A549 (cell line): ENCODE measurements at regions not wholly inside any gene's neighbourhood (a gene's known extent, or its start where the extent isn't known, plus 50 kb on each side); places are given as distances from the start of the nearest gene placed in this dataset.

Experiments
- ATAC-seq, 2 experiments: fragments of 200-7000 bp in 1 of 2; fragments of >200 bp in 1 of 2; cut with Nextera tagmentation in 1 of 2; cut with Tn5 transposase in 1 of 2; 3 replicates each; pipeline versions ENCODE4 v1.8.0 to v1.9.1; 2018 to 2020; ENCODE audit warnings: mild to moderate bottlenecking in 1 of 2, moderate library complexity in 1 of 2
- CTCF ChIA-PET: fragments of 300-600 bp; sonication (Branson Sonifier 250); formaldehyde crosslinking; extraction: SDS; loops from one replicate; lab custom pipeline; 2021; ENCODE audit warnings: antibody characterized with exemption, inconsistent platforms; lab: Yijun Ruan, JAX
- POLR2A ChIA-PET: fragments of 350-600 bp; formaldehyde crosslinking; extraction: SDS; loops from one replicate; lab custom pipeline; 2021; ENCODE audit warnings: antibody characterized with exemption, inconsistent platforms; lab: Yijun Ruan, JAX
- DNase-seq, 2 experiments: peaks; one replicate each; pipeline versions ENCODE4 v3.0.0 to v3.0.0-alpha.2; 2011 to 2016; ENCODE audit warnings: low read depth in 1 of 2, low spot score in 1 of 2
- FAIRE-seq: peaks from 2 replicates; lab custom pipeline; 2011; peaks lifted over from hg19 to GRCh38; lab: Jason Lieb, UNC
- H3K27ac ChIP-seq, 2 experiments: fragments of >200 bp; sonication (Bioruptor Twin); formaldehyde crosslinking; 3 replicates each; pipeline ENCODE4 v1.5.1; 2016 to 2017
- H3K4me1 ChIP-seq: fragments of >200 bp; sonication (Bioruptor Twin); formaldehyde crosslinking; 3 replicates; pipeline ENCODE4 v1.6.1; 2016
- H3K4me2 ChIP-seq: fragments of >200 bp; sonication (Bioruptor Twin); formaldehyde crosslinking; 3 replicates; pipeline ENCODE4 v1.6.1; 2016
- H3K4me3 ChIP-seq: fragments of >200 bp; sonication (Bioruptor Twin); formaldehyde crosslinking; 3 replicates; pipeline ENCODE4 v1.5.1; 2016
- H3K9me3 ChIP-seq: fragments of >200 bp; sonication (Bioruptor Twin); formaldehyde crosslinking; 3 replicates; pipeline ENCODE4 v1.6.1; 2016
- CBX8 ChIP-seq: fragments of 200-600 bp; sonication (generic); IDR thresholded peaks from 2 replicates; pipeline ENCODE4 v1.6.1; 2016
- CEBPB ChIP-seq, 2 experiments: fragments of >200 bp in 1 of 2; sonication (Bioruptor Twin) in 1 of 2; formaldehyde crosslinking in 1 of 2; IDR thresholded peaks; 2 replicates each; pipeline ENCODE4 v1.6.1; 2012 to 2016
- EHMT2 ChIP-seq: fragments of 200-600 bp; sonication (generic); IDR thresholded peaks from 2 replicates; pipeline ENCODE4 v1.6.1; 2016; ENCODE audit warnings: antibody characterized with exemption, low read depth, mild to moderate bottlenecking, moderate library complexity
- ESRRA ChIP-seq: fragments of 150-350 bp; IDR thresholded peaks from 2 replicates; pipeline ENCODE4 v1.6.1; 2014; ENCODE audit warnings: mild to moderate bottlenecking, low read length, borderline replicate concordance
- FOSB ChIP-seq: fragments of 250-450 bp; sonication (Bioruptor Pico); IDR thresholded peaks from 2 replicates; pipeline ENCODE4 v1.5.0; 2020; ENCODE audit warnings: mild to moderate bottlenecking, moderate library complexity
- FOSL2 ChIP-seq, 2 experiments: fragments of 450-650 bp in 1 of 2; fragments of >200 bp in 1 of 2; sonication (Bioruptor Twin) in 1 of 2; formaldehyde crosslinking; IDR thresholded peaks; 2 replicates each; pipeline versions ENCODE4 v1.5.0 to v1.6.1; 2016 to 2020; ENCODE audit warnings: mild to moderate bottlenecking in 1 of 2, moderate library complexity in 1 of 2
- HEYL ChIP-seq: fragments of 250-450 bp; sonication (Bioruptor Pico); IDR thresholded peaks from 2 replicates; pipeline ENCODE4 v1.8.0; 2021; ENCODE audit warnings: mild to moderate bottlenecking, moderate library complexity
- HMGXB4 ChIP-seq: fragments of 250-450 bp; sonication (Bioruptor Pico); IDR thresholded peaks from 2 replicates; pipeline ENCODE4 v1.5.0; 2021; ENCODE audit warnings: mild to moderate bottlenecking, moderate library complexity, borderline replicate concordance
- HOXA7 ChIP-seq: fragments of 250-450 bp; sonication (Bioruptor Pico); IDR thresholded peaks from 2 replicates; pipeline ENCODE4 v1.5.0; 2020; ENCODE audit warnings: mild to moderate bottlenecking, moderate library complexity
- HOXB13 ChIP-seq: fragments of 250-450 bp; sonication (Bioruptor Pico); IDR thresholded peaks from 2 replicates; pipeline ENCODE4 v1.5.0; 2020; ENCODE audit warnings: low read depth, mild to moderate bottlenecking, moderate library complexity
- HOXB5 ChIP-seq: fragments of 250-450 bp; sonication (Bioruptor Pico); IDR thresholded peaks from 2 replicates; pipeline ENCODE4 v1.5.0; 2020; ENCODE audit warnings: mild to moderate bottlenecking, moderate library complexity
- JUN ChIP-seq, 2 experiments: fragments of >200 bp; sonication (Bioruptor Twin); formaldehyde crosslinking; IDR thresholded peaks; 2 replicates in 1 of 2; 3 replicates in 1 of 2; pipeline ENCODE4 v1.6.1; 2016 to 2017
- JUNB ChIP-seq: fragments of >200 bp; sonication (Bioruptor Twin); formaldehyde crosslinking; IDR thresholded peaks from 2 replicates; pipeline ENCODE4 v1.6.1; 2016
- MYC ChIP-seq: IDR thresholded peaks from 2 replicates; pipeline ENCODE4 v1.6.1; 2012; ENCODE audit warnings: mild to moderate bottlenecking, inconsistent platforms, low read length, improper control_type of control experiment, borderline replicate concordance
- NPAS2 ChIP-seq: fragments of 250-450 bp; sonication (Bioruptor Pico); IDR thresholded peaks from 2 replicates; pipeline ENCODE4 v1.8.0; 2022; ENCODE audit warnings: mild to moderate bottlenecking, moderate library complexity, borderline replicate concordance
- NR3C1 ChIP-seq: fragments of >200 bp; sonication (Bioruptor Twin); formaldehyde crosslinking; IDR thresholded peaks from 3 replicates; pipeline ENCODE4 v1.6.1; 2017
- PBX3 ChIP-seq: IDR thresholded peaks from 2 replicates; pipeline ENCODE4 v1.6.1; 2012
- POLR2AphosphoS2 ChIP-seq: conservative IDR thresholded peaks from 2 replicates; pipeline ENCODE4 v1.6.1; 2012; ENCODE audit warnings: low read length, improper control_type of control experiment, inconsistent platforms
- RAD21 ChIP-seq, 2 experiments: fragments of >200 bp in 1 of 2; sonication (Bioruptor Twin) in 1 of 2; formaldehyde crosslinking in 1 of 2; IDR thresholded peaks in 1 of 2; conservative IDR thresholded peaks in 1 of 2; 2 replicates in 1 of 2; 3 replicates in 1 of 2; pipeline ENCODE4 v1.6.1; 2012 to 2018; ENCODE audit warnings: inconsistent platforms in 1 of 2
- SMC3 ChIP-seq: fragments of >200 bp; sonication (Bioruptor Twin); formaldehyde crosslinking; IDR thresholded peaks from 3 replicates; pipeline ENCODE4 v1.6.1; 2018; ENCODE audit warnings: inconsistent platforms
- TP53 ChIP-seq: fragments of 250-450 bp; sonication (Bioruptor Pico); IDR thresholded peaks from 2 replicates; pipeline ENCODE4 v1.5.0; 2021; ENCODE audit warnings: mild to moderate bottlenecking, moderate library complexity
- ZC3H11A ChIP-seq: fragments of 450-650 bp; IDR thresholded peaks from 2 replicates; pipeline ENCODE4 v1.6.1; 2014; ENCODE audit warnings: antibody characterized with exemption, mild to moderate bottlenecking
- ZFP36 ChIP-seq: fragments of 450-650 bp; IDR thresholded peaks from 2 replicates; pipeline ENCODE4 v1.6.1; 2014; ENCODE audit warnings: borderline replicate concordance; ENCODE audit not compliant: partially characterized antibody
- ZNF302 ChIP-seq: fragments of 250-450 bp; sonication (Bioruptor Pico); IDR thresholded peaks from 2 replicates; pipeline ENCODE4 v1.9.0; 2021; ENCODE audit warnings: inconsistent platforms, mild to moderate bottlenecking, moderate library complexity
- WGBS: methylation state at CpG from one replicate; pipeline ENCODE4 v1.1.6; 2017; ENCODE audit errors: missing lambda C conversion rate; 5-methylcytosine and 5-hydroxymethylcytosine counted together
- TF ChIP-seq, protein P1 (sequence below): fragments of 200-600 bp; sonication (generic); IDR thresholded peaks from 2 replicates; pipeline ENCODE4 v1.6.1; 2016; ENCODE audit warnings: antibody characterized with exemption, mild to moderate bottlenecking, moderate library complexity
- TF ChIP-seq, protein P2 (sequence below): fragments of >200 bp; sonication (Bioruptor Twin); formaldehyde crosslinking; IDR thresholded peaks from 3 replicates; pipeline ENCODE4 v1.6.1; 2016

DNA sequence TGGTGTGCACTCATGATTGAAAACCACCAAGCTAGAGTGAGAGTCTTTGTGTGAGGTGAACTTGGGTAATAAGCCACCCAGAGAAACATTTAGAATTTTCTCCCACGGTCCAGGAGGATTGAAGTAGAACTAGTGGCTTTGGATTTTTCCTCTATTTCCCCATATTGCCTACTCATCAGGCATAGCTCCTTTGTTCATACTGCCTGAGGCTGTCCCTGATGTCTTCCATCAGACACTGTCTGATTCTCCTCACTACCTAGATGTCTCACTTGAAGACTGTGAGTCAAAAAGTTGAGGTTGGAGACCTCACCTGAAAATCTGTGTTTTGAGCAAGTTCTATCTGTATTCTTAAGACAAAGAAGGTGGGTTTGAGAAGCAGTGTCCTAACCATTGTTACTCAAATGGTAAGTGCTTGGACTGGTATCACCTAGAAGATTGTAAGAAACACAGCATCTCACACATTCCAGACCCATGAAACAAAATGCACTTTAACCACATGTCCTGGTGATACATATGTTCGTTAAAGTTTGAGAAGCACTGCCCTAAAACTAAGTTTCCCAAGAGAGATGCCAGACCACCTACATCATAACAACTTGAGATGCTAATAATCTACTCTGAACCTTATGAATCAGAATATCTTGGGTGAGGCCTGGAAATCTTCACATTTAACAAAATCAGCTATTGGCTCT, 523.4 kb upstream of the BTBD3 start:
- Histone ChIP-seq H3K9me3 (no peaks in the 10 kb centered on the region), H3K4me2 (no peak overlapping the region), H3K27ac (0 out of 6 replicates have a peak overlapping the region, but pooled peaks of 1 of the 2 experiments have one; percentile 4), H3K4me1 (peaks cover 7% of the 10 kb centered on the region; the same call in 2 of the 3 replicates), H3K4me3 (no peak overlapping the region)
- peak; percentile 47 to 50; a peak in 3 of 6 replicates for ATAC-seq
- peak; percentile 85 for FAIRE-seq
- 53% methylated on average over 2 of the region's 2 CpGs for WGBS
- ChIA-PET POLR2A (no interaction called here), CTCF (no interaction called here)
- no peak for DNase-seq
- TF ChIP-seq CEBPB (IDR thresholded peaks at IDR 0.05) = no peak
- TF ChIP-seq HOXB5 (CRISPR knock-in tag) = no peak
- TF ChIP-seq CBX8 = no peak
- TF ChIP-seq HEYL (CRISPR knock-in tag) = no peak
- no peak for TF ChIP-seq JUN (IDR thresholded peaks at IDR 0.05)
- no peak for TF ChIP-seq TP53 (CRISPR knock-in tag)

DNA sequence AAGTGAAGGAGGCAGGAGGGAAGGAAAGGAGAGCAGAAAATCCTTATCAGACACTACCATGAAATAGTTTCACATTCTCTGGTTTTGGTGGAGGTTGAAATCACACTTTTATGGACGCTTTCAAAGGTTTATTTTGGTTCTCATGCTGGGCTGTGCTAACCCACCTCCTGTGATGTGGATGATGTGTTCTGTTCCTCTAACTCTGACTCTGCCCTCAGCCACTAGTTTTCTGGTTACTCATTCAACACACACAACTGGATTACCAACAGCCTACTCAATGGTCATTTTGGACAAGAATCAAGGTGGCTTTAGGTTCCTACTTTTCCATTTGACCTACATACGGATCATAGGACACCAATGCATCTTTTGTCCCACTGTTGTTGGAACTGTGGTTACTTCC, 522.1 kb upstream of the BTBD3 start:
- H3K4me3 ChIP-seq = no peak overlapping the region
- CTCF ChIA-PET = interaction anchor here (1.2 to 1.8 kb wide), 3 partner anchors 8 to 25 kb away, joined by 3 to 4 read pairs (median 3); no protein-coding TSS in a partner anchor

More for the DNA sequence above, 522.1 kb upstream of the BTBD3 start:
- Histone ChIP-seq H3K4me1 (peaks cover 5% of the 10 kb centered on the region; the same call in 1 of the 3 replicates), H3K9me3 (no peaks in the 10 kb centered on the region), H3K27ac (peak overlapping the region in 1 of 2 experiments; percentile 42; a peak in 3 of 6 replicates), H3K4me2 (no peak overlapping the region)
- FAIRE-seq = no peak
- 71% methylated on average over 2 of the region's 2 CpGs for WGBS
- no peak for ATAC-seq
- POLR2A ChIA-PET = no interaction called here
- DNase-seq = no peak
- TF ChIP-seq FOSL2 (IDR thresholded peaks at IDR 0.05) = no peak
- TF ChIP-seq FOSL2 (CRISPR knock-in tag; IDR thresholded peaks at IDR 0.05) = no peak
- no peak for TF ChIP-seq HOXB13 (CRISPR knock-in tag)
- no peak for TF ChIP-seq FOSB (CRISPR knock-in tag)
- no peak for TF ChIP-seq HMGXB4 (CRISPR knock-in tag)
- TF ChIP-seq, protein P1, sequence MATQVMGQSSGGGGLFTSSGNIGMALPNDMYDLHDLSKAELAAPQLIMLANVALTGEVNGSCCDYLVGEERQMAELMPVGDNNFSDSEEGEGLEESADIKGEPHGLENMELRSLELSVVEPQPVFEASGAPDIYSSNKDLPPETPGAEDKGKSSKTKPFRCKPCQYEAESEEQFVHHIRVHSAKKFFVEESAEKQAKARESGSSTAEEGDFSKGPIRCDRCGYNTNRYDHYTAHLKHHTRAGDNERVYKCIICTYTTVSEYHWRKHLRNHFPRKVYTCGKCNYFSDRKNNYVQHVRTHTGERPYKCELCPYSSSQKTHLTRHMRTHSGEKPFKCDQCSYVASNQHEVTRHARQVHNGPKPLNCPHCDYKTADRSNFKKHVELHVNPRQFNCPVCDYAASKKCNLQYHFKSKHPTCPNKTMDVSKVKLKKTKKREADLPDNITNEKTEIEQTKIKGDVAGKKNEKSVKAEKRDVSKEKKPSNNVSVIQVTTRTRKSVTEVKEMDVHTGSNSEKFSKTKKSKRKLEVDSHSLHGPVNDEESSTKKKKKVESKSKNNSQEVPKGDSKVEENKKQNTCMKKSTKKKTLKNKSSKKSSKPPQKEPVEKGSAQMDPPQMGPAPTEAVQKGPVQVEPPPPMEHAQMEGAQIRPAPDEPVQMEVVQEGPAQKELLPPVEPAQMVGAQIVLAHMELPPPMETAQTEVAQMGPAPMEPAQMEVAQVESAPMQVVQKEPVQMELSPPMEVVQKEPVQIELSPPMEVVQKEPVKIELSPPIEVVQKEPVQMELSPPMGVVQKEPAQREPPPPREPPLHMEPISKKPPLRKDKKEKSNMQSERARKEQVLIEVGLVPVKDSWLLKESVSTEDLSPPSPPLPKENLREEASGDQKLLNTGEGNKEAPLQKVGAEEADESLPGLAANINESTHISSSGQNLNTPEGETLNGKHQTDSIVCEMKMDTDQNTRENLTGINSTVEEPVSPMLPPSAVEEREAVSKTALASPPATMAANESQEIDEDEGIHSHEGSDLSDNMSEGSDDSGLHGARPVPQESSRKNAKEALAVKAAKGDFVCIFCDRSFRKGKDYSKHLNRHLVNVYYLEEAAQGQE = no peak
- TF ChIP-seq JUNB = no peak
- no peak for TF ChIP-seq NPAS2 (CRISPR knock-in tag)
- no peak for TF ChIP-seq PBX3
- no peak for TF ChIP-seq ZNF302 (CRISPR knock-in tag)
- no peak for TF ChIP-seq EHMT2
- no peak for TF ChIP-seq ZFP36
- no peak for TF ChIP-seq RAD21 (conservative IDR thresholded peaks at IDR 0.05 in 1 of 2, IDR thresholded peaks at IDR 0.05 in 1 of 2)
- TF ChIP-seq POLR2AphosphoS2 = no peak
- TF ChIP-seq, protein P2, sequence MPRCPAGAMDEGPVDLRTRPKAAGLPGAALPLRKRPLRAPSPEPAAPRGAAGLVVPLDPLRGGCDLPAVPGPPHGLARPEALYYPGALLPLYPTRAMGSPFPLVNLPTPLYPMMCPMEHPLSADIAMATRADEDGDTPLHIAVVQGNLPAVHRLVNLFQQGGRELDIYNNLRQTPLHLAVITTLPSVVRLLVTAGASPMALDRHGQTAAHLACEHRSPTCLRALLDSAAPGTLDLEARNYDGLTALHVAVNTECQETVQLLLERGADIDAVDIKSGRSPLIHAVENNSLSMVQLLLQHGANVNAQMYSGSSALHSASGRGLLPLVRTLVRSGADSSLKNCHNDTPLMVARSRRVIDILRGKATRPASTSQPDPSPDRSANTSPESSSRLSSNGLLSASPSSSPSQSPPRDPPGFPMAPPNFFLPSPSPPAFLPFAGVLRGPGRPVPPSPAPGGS = no peak
- TF ChIP-seq SMC3 = no peak
- TF ChIP-seq ZC3H11A = no peak
- TF ChIP-seq HOXA7 (CRISPR knock-in tag) = no peak
- TF ChIP-seq NR3C1 = no peak
- no peak for TF ChIP-seq ESRRA
- TF ChIP-seq MYC = no peak
